GM13976 (cell line): ENCODE measurements at regions not wholly inside any gene's neighbourhood (a gene's known extent, or its start where the extent isn't known, plus 50 kb on each side); places are given as distances from the start of the nearest gene placed in this dataset.
"Not testable (repeated sequence)": the region's sequence is repeated elsewhere in the genome, so short reads cannot be mapped to it uniquely, and the experiment has no call there.

ENCODE experiments used
- DNase-seq: peaks from one replicate; pipeline ENCODE4 v3.0.0; 2012; ENCODE audit warnings: low spot score
- CTCF ChIP-seq: IDR thresholded peaks from 2 replicates; pipeline ENCODE4 v1.5.1; 2012; ENCODE audit warnings: borderline replicate concordance, mild to moderate bottlenecking; ENCODE audit not compliant: insufficient read depth; ENCODE audit errors: extremely low read depth, missing control alignments, control extremely low read depth
- in situ Hi-C: fragments of 300-500 bp; cut with MboI; formaldehyde crosslinking; loops from one replicate; pipeline ENCODE4 v1.12.0; 2022; ENCODE audit warnings: low sequenced_read_pairs, mixed read lengths, inconsistent platforms; ENCODE audit not compliant: unreplicated experiment

DNA sequence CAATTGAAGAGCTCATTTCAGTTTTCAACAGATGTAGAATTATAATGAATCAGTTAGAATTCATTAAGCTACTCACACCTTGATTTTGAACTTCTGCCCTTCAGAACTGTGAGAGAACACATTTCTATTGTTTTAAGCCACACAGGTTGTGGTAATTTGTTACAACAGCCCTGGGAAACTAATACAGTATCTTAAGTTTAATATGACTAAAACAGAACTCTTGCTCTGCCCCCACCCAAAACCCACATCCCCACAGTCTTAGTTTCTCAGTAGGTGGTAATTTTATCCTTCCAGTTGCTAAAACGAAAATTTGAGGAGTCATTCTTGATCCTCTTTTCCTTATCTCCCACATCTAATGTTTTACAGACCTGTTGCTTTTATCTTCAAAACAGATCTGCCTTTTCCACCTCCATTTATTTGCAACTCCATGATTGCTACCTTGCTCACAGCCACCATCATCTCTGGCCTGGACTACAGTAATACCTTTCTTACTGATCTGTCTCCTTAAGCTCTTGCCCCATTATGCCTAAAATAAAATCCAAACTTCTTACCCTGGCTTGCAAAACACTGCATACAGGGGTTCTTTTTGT lies 72.8 kb upstream of the NXPH1 start:
- no peak for DNase-seq
- no peak for TF ChIP-seq CTCF
- in situ Hi-C loops = no loop called here

DNA sequence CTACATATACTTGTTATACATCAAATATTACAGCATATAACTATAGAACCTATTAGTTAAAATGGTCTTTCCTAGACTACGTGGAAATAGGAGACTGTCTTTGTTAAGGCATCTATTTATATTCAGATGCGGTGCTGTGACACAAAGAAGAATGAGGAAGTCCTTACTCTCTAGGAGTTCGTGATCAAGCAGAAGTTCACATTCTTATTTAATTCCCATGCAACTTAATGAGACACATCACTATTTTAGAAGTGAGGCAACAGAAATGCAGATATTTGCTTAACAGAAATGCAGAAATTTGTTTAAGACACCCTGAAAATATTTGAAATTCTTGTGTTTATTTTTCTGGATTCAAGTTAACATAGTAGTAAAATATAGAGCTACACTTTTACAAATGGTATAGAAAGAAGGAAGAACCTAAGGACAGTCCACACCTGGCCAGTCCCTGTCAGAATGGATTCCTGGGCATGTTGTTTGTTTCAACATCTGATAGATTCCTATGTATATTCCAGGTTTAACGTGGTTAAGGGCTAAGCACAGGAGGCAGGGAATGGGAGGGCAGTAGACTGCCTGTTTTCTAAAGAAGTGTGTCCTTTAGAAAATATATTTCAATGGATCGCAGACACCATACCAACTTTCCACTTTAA lies 70.6 kb upstream of the NXPH1 start:
- no peak for TF ChIP-seq CTCF
- in situ Hi-C loops = no loop called here
- no peak for DNase-seq

DNA sequence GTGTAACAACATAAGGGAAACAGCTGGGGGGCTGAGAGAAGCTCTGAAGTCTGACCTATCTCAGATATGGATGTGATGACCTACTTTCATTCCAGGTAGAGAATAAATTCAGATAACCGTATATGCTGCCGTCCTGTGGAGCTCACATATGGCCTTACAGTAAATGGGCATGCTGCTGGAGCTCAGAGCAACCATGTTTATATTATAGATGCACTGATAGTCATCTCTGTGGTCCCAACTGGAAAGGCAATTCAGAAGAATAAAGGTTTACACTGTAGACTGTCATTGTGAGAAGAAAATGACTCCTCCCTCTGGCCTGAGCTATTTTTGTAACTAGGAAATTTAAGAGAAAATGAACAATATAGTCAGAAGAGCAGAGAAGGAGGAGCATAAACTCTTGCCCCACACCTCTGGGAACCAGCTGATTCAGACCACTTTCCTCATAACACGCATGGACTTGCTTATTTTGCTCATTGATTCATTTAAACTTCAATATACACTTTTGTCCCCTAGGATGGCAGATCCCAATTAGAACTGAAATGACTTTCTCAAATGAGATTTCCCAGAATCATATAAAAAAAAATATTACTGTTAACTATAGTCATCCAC lies 69.9 kb upstream of the NXPH1 start:
- TF ChIP-seq CTCF = no peak
- in situ Hi-C loops = no loop called here
- DNase-seq = no peak

DNA sequence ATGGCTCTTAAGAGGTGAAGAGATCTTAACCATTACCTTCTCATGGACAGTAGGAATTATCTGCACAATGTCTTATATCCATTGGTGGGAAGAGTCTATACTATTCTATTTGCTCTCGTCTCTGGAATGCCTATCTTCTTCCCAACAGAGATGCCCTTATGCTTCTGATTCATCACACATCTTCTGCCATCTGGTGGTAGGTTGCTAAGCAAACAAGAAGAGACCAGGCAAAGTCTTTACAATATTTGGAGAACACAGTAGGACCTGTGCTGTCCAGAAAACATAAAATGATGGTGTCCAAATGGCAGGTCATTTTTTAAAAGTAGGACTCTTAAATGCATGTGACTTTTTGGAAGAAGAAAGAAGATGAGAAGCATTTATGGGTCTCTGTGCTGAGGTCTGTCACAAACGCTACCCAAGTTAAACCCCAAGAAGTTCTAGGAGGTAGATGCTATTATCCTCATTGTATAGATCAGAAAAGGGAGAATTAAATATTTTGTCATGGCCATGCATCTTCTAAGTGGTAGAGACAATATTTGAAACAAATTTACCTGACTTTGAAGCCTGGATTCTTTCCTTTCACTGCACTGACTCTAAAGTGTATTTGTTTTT lies 67.8 kb upstream of the NXPH1 start:
- TF ChIP-seq CTCF = peak; percentile 19
- DNase-seq = no peak
- in situ Hi-C loops = no loop called here

GRCh38 chr7:8368007-8368406 lies 65.4 kb upstream of the NXPH1 start:
- DNase-seq, in situ Hi-C loops: not testable (repeated sequence)

DNA sequence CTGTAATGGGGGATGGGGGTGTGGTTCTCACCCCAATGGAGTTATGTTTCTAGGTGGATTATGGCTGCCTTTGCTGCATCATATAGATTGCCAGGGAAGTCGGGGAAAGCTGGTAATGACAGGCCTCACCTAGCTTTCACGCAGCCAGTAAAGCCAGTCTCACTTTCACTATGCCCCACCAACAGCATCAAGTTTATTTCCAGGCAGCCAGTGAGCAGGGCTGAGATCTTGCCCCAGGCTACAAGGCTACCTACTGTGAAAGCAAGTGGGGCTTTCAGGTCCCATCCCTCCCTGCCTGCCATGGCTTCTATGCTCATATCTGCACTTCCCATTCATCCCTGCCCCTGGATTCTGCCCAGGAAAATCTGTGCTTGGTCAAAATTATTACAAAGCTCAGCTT lies 61.7 kb upstream of the NXPH1 start:
- no peak for TF ChIP-seq CTCF
- no peak for DNase-seq
- in situ Hi-C loops = no loop called here

GRCh38 chr7:8373851-8374250 lies 59.6 kb upstream of the NXPH1 start:
- no peak for DNase-seq
- TF ChIP-seq CTCF = no peak
- in situ Hi-C loops = no loop called here
